ENCODE measurements at regions not wholly inside any gene's neighbourhood (a gene's known extent, or its start where the extent isn't known, plus 50 kb on each side); places are given as distances from the start of the nearest gene placed in this dataset.
"Not testable (repeated sequence)": the region's sequence is repeated elsewhere in the genome, so short reads cannot be mapped to it uniquely, and the experiment has no call there.

DNA sequence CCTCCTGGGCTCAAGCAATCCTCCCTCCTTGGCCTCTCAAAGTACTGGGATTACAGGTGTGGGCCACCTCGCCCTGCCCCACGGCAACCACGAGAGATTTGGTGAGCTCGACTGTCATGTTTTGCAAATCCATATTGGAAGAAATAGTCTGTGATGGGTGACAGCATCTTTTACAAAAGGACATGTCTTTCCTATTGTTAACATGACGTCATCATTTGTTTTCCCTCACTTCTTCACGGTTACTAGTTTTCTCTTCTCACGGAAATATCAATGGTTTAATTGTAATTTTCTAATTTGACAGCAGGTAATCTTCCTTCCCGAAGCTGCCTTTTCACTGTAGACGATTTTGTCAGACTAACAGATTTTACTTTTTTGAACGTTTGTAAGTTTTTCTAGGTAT lies 110.8 kb upstream of the GREM2 start:
- no peak for DNase-seq (ENCODE audit: low spot score)

DNA sequence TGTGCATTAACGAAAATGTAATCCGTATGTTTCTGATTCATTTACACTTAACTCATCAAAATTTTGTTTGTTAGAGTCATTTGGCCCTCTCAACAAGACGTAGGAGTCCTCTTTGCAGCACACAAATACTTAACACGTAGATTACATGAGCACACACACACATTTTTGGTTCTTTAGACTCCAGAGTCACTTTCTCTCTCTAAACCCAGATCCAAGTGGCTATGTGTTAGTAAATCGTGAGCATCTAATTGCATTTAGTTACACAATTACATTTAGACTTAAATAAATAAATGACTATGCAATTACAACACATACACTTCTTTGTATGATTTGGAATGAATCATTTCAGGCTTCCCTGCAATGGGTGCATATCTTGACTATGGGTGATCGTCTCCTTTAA lies 109.0 kb upstream of the GREM2 start:
- peak; percentile 30 for DNase-seq (ENCODE audit: low spot score)

DNA sequence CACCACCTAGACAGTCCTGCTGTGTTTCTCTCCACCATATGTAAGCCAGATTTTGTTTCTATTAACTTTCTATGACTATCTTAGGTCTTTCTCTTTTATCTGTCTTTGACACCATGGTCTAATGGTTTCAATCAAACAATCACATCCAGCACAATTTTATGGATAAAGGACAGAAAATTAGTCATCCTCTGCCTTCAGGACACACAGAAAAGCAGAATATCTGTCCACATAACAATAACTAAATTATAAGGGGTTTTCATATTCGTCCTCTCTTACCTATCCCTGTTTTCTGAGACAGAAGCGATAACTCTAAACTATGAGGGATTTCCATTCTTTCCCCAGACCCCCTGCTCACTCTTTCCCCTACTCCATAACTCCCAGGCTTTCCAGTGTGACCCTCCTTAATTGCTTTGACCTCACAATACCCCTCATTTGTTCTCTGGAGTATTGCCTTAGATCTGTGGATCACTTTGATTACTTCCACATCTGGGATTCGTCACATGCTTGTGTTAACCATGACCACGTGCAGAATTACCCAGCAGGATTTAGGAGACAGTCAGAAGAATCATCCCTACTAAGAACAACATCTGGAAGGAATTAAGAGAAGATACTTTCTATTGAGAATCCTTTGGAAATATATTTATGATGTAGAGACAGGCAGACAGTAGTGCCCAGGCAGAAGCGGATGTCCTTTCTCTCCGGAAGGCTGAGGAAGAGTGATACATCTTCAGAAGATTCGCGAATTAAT lies 108.2 kb upstream of the GREM2 start:
- DNase-seq (ENCODE audit: low spot score), result peak; percentile 80

DNA sequence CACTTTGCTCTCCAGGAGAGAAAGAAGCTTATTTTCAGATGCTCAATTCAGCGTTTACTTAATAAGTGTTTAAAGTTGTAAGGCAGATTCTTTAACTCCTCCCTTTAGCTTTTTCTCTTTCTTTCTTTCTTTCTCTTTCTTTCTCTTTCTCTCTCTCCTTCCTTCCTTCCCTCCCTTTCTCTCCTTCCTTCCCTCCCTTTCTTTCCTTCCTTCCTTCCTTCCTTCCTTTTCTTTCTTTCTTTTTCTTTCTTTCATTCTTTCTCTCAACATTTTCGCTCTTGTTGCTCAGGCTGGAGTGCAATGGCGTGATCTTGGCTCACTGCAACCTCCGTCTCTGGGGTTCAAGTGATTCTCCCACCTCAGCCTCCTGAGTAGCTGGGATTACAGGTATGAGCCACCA lies 104.6 kb upstream of the GREM2 start:
- DNase-seq (ENCODE audit: low spot score), result not testable (repeated sequence)

DNA sequence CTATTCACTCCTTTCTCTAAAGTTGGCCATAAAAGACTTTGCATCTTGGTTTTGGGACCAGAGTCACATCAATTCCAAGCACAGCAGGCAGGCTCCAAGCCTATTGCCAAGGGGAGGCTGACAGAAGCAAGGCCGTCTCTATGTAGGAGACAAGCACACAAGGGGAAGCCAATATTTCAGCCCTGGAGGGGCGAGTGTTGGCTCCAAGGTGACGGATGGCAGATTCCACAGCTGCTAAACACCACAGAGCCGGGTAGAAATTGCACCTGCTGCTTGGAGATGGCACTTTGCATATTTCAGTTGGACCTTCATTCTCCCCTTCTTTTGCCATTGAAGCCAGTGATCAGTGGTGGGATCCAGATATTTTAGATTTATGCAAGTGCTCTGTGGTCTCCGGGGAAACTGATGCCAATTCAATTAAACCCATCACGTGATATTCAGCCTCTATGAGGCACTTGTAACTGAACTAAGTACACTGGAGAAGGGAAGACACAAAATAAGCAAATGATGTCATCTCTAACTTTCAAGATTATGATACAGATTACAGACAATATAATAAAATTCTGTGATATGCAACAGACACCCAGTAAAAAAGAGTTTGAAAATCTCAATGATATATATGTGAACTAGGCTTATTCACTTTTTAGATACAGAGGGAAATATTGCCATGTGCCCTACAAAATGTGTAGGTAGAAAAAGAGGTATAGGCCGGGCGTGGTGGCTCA lies 102.8 kb upstream of the GREM2 start:
- DNase-seq (ENCODE audit: low spot score), result no peak

DNA sequence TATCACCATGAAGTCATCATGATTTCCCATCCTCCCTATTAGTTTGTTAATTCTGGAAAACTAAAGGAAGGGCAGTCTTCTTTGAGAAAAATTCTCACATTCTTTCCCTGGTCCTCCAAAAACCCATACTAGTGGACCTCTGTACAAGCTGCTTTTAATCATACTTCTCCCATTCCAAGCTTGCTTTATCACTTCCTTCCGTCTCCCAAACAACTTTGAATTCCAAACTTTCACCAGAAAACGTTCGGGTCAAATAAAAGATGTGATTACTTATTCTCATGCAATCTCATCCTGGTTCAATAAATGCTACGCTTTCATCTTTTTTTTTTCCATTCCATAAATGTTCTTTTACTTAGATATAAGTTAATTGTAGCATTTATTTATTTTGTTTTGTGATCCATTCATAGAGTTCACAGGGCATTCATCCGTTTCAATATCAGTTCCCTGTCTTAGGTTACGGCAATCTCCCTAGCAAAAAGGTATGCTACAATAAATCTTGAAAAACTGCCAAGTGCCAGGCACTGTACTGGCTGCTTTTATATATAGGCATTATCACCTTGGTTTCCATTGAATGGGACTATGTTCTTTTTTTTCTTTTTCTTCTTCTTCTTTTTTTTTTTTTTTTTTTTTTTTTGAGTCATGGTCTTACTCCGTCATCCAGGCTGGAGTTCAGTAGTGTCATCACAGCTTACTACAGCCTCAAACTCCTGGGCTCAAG lies 100.2 kb upstream of the GREM2 start:
- peak; percentile 72 for DNase-seq (ENCODE audit: low spot score)

DNA sequence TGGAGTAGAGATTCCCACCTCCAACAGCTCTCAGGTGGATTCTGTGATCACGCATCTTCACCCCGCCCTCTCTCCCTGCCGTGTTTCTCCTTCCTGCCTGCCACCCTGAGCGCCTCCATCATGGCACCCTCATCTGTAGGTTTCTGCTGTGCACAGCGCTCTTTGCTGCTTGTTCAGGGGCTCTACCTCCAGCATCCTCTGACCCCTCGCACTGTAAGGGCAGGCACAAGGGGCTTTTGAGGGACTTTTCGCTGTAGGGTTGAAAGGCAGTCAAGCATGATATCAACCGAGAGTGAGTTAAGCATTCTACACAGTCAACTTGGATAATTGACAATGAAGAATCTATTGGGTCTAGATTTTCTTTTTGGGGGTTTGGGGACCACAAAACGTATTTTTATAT lies 99.1 kb upstream of the GREM2 start:
- no peak for DNase-seq (ENCODE audit: low spot score)

DNA sequence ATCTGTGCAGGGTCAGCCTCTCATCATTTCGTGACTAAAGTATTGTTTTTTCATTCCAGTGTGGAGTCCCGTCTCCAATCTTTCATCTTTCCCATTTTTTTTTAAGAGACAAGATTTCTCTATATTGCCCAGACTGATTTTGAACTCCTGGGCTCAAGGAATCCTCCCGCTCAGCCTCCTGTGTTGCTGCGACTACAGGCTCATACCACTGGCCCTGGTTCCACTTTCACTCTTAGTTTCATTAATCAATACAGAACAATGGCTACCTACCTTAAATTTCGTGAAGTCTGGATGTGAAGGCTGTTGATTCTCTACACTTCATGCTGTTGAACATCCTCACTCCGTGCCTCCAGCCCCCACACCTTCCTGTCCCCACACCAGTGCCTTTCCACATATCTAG lies 97.7 kb upstream of the GREM2 start:
- DNase-seq (ENCODE audit: low spot score), result no peak

DNA sequence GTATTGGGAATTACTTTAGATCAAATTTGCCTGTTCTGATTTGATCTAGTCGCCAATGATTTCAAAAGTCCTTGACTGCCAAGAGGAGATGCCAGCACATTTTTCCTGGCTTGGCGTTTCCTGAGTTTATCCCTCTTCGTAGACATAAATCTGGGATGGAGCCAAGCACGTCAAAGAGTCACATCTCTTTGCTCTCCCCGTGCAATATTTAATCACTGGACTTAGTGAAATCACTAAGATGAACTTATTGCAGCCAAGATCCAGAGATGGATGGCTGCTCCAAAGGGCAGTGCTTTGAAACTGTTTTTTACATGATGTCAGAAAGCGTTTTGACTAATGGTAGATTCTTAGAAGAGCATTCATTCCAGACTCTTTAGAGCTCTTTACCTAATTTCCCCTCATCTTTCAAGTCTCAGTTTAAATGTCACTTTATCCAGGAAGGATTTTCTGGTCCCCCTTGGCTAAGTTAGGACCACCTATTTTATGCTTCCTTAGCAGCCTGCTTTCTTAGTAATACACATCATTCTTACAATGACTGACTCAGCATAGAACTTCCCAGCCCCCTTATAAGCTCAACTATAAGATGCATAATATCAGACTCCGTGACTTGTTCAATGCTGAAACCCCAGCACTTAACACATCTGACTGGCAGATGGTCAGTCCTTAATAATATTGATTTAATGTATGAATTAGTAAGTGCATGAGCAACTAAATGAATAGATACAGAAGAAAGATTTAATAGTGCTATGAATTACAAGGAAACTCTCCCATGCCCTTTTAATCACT lies 94.4 kb upstream of the GREM2 start:
- DNase-seq (ENCODE audit: low spot score), result peak; percentile 52

DNA sequence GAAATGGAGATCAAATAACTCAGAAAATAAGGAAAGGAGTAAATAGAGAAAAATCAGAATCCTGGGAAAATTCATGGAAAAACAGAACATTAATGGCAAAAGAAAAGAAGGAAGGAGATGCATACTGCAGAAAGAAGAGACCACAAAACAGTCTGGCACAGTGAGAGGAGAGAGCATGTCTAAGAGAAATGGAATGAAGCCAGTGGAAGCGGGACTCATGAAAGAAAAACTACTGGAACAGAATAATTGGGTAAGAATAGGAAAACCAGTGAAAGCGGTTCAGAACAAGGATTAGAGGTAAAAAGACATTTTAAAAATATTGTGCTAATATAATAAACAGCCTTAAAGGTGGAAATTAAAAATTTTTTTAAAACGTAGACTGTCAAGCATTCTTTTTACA lies 93.6 kb upstream of the GREM2 start:
- DNase-seq (ENCODE audit: low spot score), result peak; percentile 62

DNA sequence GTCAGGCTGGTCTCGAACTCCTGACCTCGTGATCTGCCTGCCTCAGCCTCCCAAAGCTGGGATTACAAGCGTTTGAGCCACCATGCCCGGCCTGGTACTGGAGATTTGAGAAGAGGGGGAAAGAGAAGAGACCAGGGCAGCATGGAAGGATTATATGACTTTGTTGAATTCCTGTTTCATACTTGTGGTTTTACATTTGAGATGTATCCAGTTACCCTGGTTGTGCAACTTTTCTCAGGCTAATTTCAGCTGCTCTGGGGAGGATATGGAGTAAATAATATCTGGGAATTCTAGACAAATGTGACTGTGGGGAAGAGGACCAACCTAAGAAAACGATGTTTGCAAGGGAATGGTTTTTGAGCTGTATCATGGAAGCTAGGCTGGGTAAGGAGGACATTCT lies 89.5 kb upstream of the GREM2 start:
- DNase-seq (ENCODE audit: low spot score), result peak; percentile 84

DNA sequence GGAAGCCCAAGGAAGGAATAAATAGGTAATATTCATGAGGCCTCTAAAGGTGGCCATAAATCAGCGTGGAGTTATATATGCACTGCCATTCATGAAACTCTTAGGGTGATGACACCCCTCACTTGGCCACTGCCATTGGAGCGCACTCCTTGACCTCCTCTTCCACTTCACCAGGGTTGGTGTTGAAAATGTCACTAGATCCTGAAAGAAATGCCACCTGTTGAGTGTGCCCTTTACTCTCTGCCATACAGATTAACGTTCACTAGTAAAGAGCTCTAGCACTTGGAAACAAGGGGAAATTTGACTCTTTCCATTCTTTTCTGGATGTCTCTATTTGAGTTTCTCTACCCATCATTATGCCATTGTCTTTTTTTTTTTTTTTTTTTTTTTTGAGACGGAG lies 83.5 kb upstream of the GREM2 start:
- DNase-seq (ENCODE audit: low spot score), result no peak

DNA sequence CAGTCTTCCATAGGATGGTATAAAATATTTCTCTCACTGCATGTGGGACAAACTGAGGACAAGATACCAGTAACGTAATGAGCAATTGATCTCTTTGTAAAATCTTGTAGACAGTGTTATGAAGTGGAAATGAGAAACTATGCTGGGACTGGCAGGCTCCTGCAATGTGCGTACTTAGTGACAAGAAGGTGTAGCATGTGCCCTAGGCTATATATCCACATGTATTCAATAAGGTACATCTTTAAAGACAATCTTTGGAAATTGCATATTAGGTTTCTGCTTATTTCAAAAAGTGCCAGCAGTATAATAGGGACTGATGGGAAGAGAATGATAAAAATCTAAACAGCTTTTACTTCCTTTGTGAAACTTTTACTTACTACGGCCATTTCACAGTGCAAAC lies 81.9 kb upstream of the GREM2 start:
- DNase-seq (ENCODE audit: low spot score), result no peak

DNA sequence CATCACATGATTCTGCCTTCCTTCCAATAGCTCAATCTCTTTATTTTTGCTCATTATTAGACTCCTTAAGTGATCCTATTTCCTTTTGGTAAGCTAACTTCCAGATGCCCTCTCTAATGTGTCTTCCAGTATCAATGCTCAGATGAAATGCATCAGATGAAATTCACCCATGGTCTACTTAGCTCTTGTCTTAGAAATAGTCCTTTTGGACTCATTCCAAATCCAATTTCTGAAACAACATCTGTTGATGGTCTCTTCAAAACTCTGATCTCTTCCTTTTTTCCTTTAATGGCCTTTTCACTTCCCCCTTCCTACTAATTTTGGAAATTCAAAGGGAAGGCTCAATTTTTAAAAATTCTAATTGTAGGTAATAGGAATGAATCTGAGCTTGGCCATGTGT lies 81.1 kb upstream of the GREM2 start:
- no peak for DNase-seq (ENCODE audit: low spot score)

DNA sequence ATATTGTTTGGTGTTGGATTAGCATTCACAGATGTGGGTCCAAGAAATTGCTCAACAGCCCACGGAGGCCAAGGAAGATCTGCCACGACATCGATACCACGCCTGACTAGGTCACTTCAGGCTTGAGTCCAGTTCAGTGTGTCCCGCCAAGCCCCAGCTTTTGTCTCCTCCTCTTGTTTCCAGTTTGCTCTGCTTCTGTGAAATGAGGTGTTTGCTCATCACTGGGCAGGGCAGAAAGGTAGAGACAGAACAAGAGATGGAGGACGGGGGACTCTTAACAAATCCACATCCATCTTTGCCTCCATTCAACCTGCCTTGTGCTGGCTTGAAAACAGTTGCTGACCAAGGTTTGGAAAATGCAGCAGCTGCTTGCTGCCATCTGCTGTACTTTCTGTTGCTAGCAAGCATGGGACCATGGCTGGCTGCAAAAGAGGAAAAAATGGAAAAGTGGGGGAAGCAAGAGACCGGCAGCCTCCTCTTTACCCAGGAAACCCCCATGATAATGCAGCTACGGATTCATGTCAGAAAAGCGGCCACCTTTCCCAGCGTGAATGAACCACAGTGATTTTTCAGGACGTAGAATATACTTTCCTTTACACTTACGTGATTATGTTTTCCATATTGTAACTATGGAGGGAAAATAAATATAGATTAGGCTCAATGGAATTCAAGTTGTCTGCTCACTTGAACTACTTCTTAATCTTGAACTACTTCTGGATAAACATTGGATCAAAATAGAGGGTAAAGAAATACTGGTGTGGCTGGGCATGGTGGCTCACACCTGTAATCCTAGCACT lies 80.2 kb upstream of the GREM2 start:
- peak; percentile 77 for DNase-seq (ENCODE audit: low spot score)

DNA sequence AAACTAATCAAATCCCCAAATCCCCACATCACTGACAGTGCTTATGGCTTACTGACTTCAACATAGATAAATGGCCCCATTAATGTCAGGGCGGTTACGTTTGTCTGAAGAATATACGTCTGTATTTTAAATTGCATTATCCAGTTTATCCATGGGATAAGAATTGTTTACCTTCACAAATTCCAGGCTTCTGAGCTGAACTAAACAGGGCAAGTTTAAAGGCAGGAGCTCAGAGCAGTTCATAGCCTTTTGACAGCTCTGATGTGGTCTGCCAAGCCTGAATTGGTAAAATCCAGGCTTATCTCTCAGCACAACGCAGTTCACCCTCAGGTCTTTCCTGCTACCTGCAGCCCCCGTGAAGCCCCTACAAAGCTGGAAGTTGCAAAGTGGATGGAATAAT lies 79.5 kb upstream of the GREM2 start:
- DNase-seq (ENCODE audit: low spot score), result no peak

DNA sequence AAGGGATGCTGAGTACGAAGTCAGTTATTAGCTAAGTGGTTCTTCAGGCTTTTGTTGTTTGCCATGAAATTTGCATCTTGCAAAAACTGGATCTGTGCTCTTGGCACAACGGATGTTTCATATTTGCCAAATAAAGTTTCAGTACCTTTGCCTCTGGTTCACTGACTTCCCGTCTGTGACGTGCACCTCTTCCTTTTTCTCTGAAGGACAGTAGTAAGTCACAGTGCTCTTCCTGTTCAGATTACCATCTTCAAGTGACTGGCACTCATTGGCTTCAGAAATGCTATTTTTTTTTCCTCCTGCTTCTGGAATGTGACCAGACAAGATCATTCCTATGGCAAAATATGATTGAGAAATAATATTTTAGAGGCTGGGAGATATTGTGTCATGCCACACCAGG lies 75.9 kb upstream of the GREM2 start:
- no peak for DNase-seq (ENCODE audit: low spot score)

DNA sequence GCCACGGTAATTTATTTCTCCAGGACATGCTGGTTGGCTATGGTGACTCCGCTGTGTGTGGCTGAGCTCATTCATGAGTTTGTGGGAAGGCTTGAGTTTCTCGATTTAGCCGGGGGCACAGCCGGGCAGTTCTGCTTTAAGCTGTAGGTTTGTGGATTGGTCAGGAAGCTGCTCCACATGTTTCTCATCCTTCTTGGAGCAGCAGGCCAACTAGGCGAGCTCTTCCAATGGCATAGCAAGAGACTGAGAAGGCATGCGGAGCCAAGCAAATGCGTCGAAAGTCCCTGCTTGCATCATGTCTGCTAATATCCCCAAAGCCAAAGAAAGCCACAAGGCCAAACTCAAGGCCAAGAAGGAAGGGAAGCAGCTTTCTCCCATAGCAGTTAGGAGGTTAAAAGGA lies 71.6 kb upstream of the GREM2 start:
- DNase-seq (ENCODE audit: low spot score), result peak; percentile 68

DNA sequence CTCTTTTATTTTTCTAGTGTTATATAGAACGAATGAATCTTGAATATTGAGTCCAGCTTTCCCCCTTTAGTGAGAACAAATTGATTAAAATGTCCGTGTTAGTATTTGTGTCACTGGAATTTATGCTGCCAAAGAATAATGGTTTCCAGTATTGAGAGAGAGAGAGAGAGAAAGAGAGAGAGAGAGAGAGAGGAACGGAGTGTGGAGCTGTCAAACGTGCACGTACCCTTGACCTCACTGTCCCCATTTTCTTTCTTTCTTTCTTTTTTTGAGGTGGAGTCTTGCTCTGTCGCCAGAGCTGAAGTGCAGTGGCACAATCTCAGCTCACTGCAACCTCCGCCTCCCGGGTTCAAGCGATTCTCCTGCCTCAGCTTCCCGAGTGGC lies 70.9 kb upstream of the GREM2 start:
- DNase-seq (ENCODE audit: low spot score), result no peak

DNA sequence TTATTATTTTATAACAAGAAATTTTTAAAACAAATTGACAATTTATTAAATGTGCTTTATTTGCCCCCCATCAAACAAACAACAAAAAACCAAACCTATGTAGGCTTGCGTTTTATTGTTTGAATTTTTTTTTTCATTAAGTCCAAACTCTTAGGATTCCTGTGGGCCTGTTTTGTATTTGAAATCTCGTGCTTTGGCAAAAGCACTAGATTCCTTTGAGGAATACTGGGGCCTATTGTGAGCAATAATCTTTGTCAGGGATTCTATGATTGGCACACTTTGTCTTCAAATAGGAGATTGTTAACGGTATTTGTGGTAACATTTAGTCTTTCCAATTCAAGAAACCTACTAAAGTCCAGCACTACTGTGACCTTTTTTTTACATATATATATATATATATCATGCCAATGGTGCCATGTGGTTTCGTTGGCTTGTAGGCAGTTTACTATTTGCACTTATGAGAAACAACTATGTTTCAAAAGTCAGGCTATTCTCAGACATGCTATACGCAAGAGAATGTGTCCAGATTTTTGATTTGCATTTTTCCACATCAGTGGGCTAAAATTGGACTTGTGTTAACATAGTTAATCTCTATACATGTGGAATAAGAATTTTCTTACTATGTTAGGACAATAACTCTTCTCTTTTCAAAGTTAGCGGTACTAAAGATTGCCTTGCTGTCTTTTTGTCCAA lies 70.4 kb upstream of the GREM2 start:
- peak; percentile 35 for DNase-seq (ENCODE audit: low spot score)
